ENCODE measurements at regions not wholly inside any gene's neighbourhood (a gene's known extent, or its start where the extent isn't known, plus 50 kb on each side); places are given as distances from the start of the nearest gene placed in this dataset.

DNA sequence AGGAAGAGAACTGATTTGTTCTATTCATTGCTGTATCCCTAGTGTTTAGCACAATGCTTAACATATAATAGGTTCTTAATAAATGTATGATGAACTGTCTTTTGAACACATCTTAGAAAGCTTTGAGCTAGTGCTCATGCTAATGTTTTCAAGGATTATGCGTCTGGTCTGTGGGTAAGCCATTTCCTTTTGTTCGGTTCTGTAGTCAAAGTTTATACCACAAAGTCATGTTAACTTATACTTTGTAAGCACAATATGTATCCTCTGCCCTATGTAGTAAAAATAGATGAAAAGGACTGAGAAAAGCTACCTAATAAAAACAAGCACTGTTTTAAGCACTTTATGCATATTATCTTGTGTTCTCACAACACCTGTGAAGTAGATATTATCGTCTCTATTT, 301.9 kb downstream of the GLUD2 start:
- H3F3A ChIP-seq (ENCODE audit: insufficient read depth, low read length) = no peaks in the 10 kb centered on the region
- 0 out of 2 replicates have a peak overlapping the region, but pooled peaks have one; percentile 6 for H2AFZ ChIP-seq (ENCODE audit: low read length)
- peak; percentile 82 for DNase-seq
- H3K27ac ChIP-seq (ENCODE audit: low read length) = peak overlapping the region; percentile 20; the same call in 1 of the 2 replicates
- TF ChIP-seq EZH2phosphoT487 (IDR thresholded peaks at IDR 0.05; ENCODE audit: low read length) (no peak), EZH2 (optimal IDR thresholded peaks at IDR 0.05; ENCODE audit: low read depth, low read length) (no peak)
- TF ChIP-seq, protein P1, sequence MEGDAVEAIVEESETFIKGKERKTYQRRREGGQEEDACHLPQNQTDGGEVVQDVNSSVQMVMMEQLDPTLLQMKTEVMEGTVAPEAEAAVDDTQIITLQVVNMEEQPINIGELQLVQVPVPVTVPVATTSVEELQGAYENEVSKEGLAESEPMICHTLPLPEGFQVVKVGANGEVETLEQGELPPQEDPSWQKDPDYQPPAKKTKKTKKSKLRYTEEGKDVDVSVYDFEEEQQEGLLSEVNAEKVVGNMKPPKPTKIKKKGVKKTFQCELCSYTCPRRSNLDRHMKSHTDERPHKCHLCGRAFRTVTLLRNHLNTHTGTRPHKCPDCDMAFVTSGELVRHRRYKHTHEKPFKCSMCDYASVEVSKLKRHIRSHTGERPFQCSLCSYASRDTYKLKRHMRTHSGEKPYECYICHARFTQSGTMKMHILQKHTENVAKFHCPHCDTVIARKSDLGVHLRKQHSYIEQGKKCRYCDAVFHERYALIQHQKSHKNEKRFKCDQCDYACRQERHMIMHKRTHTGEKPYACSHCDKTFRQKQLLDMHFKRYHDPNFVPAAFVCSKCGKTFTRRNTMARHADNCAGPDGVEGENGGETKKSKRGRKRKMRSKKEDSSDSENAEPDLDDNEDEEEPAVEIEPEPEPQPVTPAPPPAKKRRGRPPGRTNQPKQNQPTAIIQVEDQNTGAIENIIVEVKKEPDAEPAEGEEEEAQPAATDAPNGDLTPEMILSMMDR (IDR thresholded peaks at IDR 0.05; ENCODE audit: low read length) = no peak
- no peaks in the 10 kb centered on the region for H3K9me2 ChIP-seq (replicated peaks; ENCODE audit: insufficient read depth, low read length)
- H3K9me3 ChIP-seq (replicated peaks; ENCODE audit: insufficient read depth, low read length) = no peaks in the 10 kb centered on the region
- no peaks in the 10 kb centered on the region for H3K36me3 ChIP-seq (replicated peaks; ENCODE audit: insufficient read depth, low read length)
- H3K9ac ChIP-seq (ENCODE audit: low read length) = no peak overlapping the region
- H3K79me2 ChIP-seq (ENCODE audit: low read length) = no peaks in the 10 kb centered on the region
- H3K4me3 ChIP-seq (ENCODE audit: low read length) = no peak overlapping the region
- peak overlapping the region; percentile 3; the same call in 1 of the 2 replicates for H3K4me2 ChIP-seq (ENCODE audit: low read depth, low read length)
- no peaks in the 10 kb centered on the region for H3K27me3 ChIP-seq (replicated peaks; ENCODE audit: insufficient read depth, low read length)
- H4K20me1 ChIP-seq (ENCODE audit: insufficient read depth, low read length) = no peaks in the 10 kb centered on the region
- peaks cover 11% of the 10 kb centered on the region for H3K4me1 ChIP-seq (ENCODE audit: low read length)

DNA sequence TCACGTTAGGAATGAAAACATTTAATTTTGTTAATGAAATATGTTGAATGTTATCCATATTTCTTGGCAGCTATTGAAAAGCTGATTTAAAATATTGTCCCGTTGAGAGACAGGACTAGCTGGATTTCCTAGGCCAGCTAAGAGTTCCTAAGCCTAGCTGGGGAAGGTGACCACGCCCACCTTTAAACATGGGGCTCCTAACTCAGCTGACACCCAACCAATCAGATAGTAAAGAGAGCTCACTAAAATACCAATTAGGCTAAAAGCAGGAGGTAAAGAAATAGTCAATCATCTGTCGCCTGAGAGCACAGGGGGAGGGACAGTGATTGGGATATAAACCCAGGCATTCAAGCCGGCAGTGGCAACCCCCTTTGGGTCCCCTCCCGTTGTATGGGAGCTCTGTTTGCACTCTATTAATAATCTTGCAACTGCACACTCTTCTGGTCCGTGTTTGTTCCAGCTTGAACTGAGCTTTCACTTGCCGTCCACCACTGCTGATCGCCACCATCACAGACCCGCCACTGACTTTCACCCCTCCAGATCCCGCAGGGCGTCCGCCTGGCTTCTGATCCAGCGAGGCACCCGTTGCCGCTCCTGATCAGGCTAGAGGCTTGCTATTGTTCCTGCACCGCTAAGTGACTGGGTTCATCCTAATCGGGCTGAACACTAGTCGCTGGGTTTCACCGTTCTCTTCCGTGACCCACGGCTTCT, 308.9 kb downstream of the GLUD2 start:
- H3K79me2 ChIP-seq (ENCODE audit: low read length) = no peaks in the 10 kb centered on the region
- H3K9me3 ChIP-seq (replicated peaks; ENCODE audit: insufficient read depth, low read length) = no peaks in the 10 kb centered on the region
- TF ChIP-seq EZH2phosphoT487 (IDR thresholded peaks at IDR 0.05; ENCODE audit: low read length) = no peak
- TF ChIP-seq EZH2 (optimal IDR thresholded peaks at IDR 0.05; ENCODE audit: low read depth, low read length) = no peak
- TF ChIP-seq, protein P1 (IDR thresholded peaks at IDR 0.05; ENCODE audit: low read length) = no peak
- no peak overlapping the region for H3K4me3 ChIP-seq (ENCODE audit: low read length)
- H2AFZ ChIP-seq (ENCODE audit: low read length) = no peak overlapping the region
- H3K36me3 ChIP-seq (replicated peaks; ENCODE audit: insufficient read depth, low read length) = no peaks in the 10 kb centered on the region
- H3K27ac ChIP-seq (ENCODE audit: low read length) = no peak overlapping the region
- no peak for DNase-seq
- H3K9ac ChIP-seq (ENCODE audit: low read length) = no peak overlapping the region
- H3K9me2 ChIP-seq (replicated peaks; ENCODE audit: insufficient read depth, low read length) = no peaks in the 10 kb centered on the region
- no peaks in the 10 kb centered on the region for H3K27me3 ChIP-seq (replicated peaks; ENCODE audit: insufficient read depth, low read length)
- no peaks in the 10 kb centered on the region for H3F3A ChIP-seq (ENCODE audit: insufficient read depth, low read length)
- no peaks in the 10 kb centered on the region for H3K4me1 ChIP-seq (ENCODE audit: low read length)
- H3K4me2 ChIP-seq (ENCODE audit: low read depth, low read length) = no peak overlapping the region
- H4K20me1 ChIP-seq (ENCODE audit: insufficient read depth, low read length) = no peaks in the 10 kb centered on the region

DNA sequence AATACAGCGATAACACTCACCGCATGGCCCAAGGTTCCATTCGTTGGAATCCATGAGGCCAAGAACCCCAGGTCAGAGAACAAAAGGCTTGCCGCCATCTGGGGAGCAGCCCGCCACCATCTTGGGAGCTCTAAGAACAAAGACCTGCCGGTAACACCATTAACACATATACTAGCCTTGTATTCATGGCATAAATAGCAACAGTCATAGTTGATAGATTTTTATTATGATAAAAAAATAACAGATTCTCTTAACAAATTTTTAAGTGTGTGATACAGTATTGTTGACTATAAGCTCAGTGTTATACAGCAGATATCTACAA, 309.4 kb downstream of the GLUD2 start:
- DNase-seq = no peak
- no peak for TF ChIP-seq EZH2 (optimal IDR thresholded peaks at IDR 0.05; ENCODE audit: low read depth, low read length)
- TF ChIP-seq EZH2phosphoT487 (IDR thresholded peaks at IDR 0.05; ENCODE audit: low read length) = no peak
- TF ChIP-seq, protein P1 (IDR thresholded peaks at IDR 0.05; ENCODE audit: low read length) = no peak
- Histone ChIP-seq H3K4me2 (ENCODE audit: low read depth, low read length) (no peak overlapping the region), H3F3A (ENCODE audit: insufficient read depth, low read length) (no peaks in the 10 kb centered on the region), H3K9me3 (replicated peaks; ENCODE audit: insufficient read depth, low read length) (no peaks in the 10 kb centered on the region), H2AFZ (ENCODE audit: low read length) (no peak overlapping the region), H3K27me3 (replicated peaks; ENCODE audit: insufficient read depth, low read length) (no peaks in the 10 kb centered on the region), H3K9me2 (replicated peaks; ENCODE audit: insufficient read depth, low read length) (no peaks in the 10 kb centered on the region), H3K36me3 (replicated peaks; ENCODE audit: insufficient read depth, low read length) (no peaks in the 10 kb centered on the region), H3K79me2 (ENCODE audit: low read length) (no peaks in the 10 kb centered on the region), H3K4me3 (ENCODE audit: low read length) (no peak overlapping the region), H3K27ac (ENCODE audit: low read length) (no peak overlapping the region), H3K4me1 (ENCODE audit: low read length) (no peaks in the 10 kb centered on the region), H3K9ac (ENCODE audit: low read length) (no peak overlapping the region), H4K20me1 (ENCODE audit: insufficient read depth, low read length) (no peaks in the 10 kb centered on the region)
